ENCODE measurements at regions not wholly inside any gene's neighbourhood (a gene's known extent, or its start where the extent isn't known, plus 50 kb on each side); places are given as distances from the start of the nearest gene placed in this dataset.

- DNase-seq (ENCODE audit: low read depth): no peak
These were observed 133.2 kb upstream of the PRLR start for GRCh38 chr5:35363387-35363965.

- DNase-seq (ENCODE audit: low read depth): no peak
These were observed 132.5 kb upstream of the PRLR start for GRCh38 chr5:35362772-35363171.

GRCh38 chr5:35360671-35361070 is 130.4 kb upstream of the PRLR start:
- no peak for DNase-seq (ENCODE audit: low read depth)

GRCh38 chr5:35359859-35360258 is 129.6 kb upstream of the PRLR start:
- DNase-seq (ENCODE audit: low read depth): no peak

- no peak for DNase-seq (ENCODE audit: low read depth)
These were observed 127.7 kb upstream of the PRLR start for GRCh38 chr5:35357973-35358372.

GRCh38 chr5:35356725-35357124 is 126.4 kb upstream of the PRLR start:
- no peak for DNase-seq (ENCODE audit: low read depth)

GRCh38 chr5:35354751-35355150 is 124.5 kb upstream of the PRLR start:
- DNase-seq (ENCODE audit: low read depth): no peak

- DNase-seq (ENCODE audit: low read depth): no peak
These were observed 114.9 kb upstream of the PRLR start for GRCh38 chr5:35345222-35345621.

GRCh38 chr5:35342664-35343063 is 112.4 kb upstream of the PRLR start:
- no peak for DNase-seq (ENCODE audit: low read depth)

GRCh38 chr5:35341189-35341588 is 110.9 kb upstream of the PRLR start:
- DNase-seq (ENCODE audit: low read depth): no peak

- DNase-seq (ENCODE audit: low read depth): no peak
These were observed 109.4 kb upstream of the PRLR start for GRCh38 chr5:35339616-35340100.

- DNase-seq (ENCODE audit: low read depth): no peak
These were observed 108.7 kb upstream of the PRLR start for GRCh38 chr5:35339006-35339405.

GRCh38 chr5:35338157-35338453 is 107.8 kb upstream of the PRLR start:
- no peak for DNase-seq (ENCODE audit: low read depth)

- DNase-seq (ENCODE audit: low read depth): no peak
These were observed 107.3 kb upstream of the PRLR start for GRCh38 chr5:35337340-35338156.

- DNase-seq (ENCODE audit: low read depth): no peak
These were observed 105.9 kb upstream of the PRLR start for GRCh38 chr5:35336230-35336629.

GRCh38 chr5:35335752-35336151 is 105.5 kb upstream of the PRLR start:
- DNase-seq (ENCODE audit: low read depth): no peak

GRCh38 chr5:35333366-35333765 is 103.1 kb upstream of the PRLR start:
- no peak for DNase-seq (ENCODE audit: low read depth)

- no peak for DNase-seq (ENCODE audit: low read depth)
These were observed 102.0 kb upstream of the PRLR start for GRCh38 chr5:35331956-35332950.

- no peak for DNase-seq (ENCODE audit: low read depth)
These were observed 95.5 kb upstream of the PRLR start for GRCh38 chr5:35325836-35326235.

GRCh38 chr5:35324679-35325078 is 94.4 kb upstream of the PRLR start:
- DNase-seq (ENCODE audit: low read depth): no peak

GRCh38 chr5:35324201-35324600 is 93.9 kb upstream of the PRLR start:
- DNase-seq (ENCODE audit: low read depth): no peak

GRCh38 chr5:35320029-35320428 is 89.7 kb upstream of the PRLR start:
- no peak for DNase-seq (ENCODE audit: low read depth)
